Kidney (tissue), 13 donors: ENCODE measurements at regions not wholly inside any gene's neighbourhood (a gene's known extent, or its start where the extent isn't known, plus 50 kb on each side); places are given as distances from the start of the nearest gene placed in this dataset.

Experiments
- DNase-seq, 5 donors: peaks; one replicate each; pipeline ENCODE4 v3.0.0-alpha.2; 2013 to 2020
- FAIRE-seq: peaks from 2 replicates; lab custom pipeline; 2012; peaks lifted over from hg19 to GRCh38; lab: Jason Lieb, UNC
- H3K27ac ChIP-seq, 2 donors: one replicate each; pipeline ENCODE4 v1.7.0; 2013; ENCODE audit warnings: low read depth in 2 of 2, low read length in 2 of 2, inconsistent platforms in 1 of 2
- H3K27me3 ChIP-seq: one replicate; pipeline ENCODE4 v1.7.1; 2013; ENCODE audit warnings: low read length, inconsistent platforms; ENCODE audit not compliant: control insufficient read depth, insufficient read depth
- H3K36me3 ChIP-seq, 3 donors: one replicate each; pipeline versions ENCODE4 v1.7.0 to v1.7.1; 2013; ENCODE audit warnings: low read length in 3 of 3, control low read depth in 1 of 3, inconsistent platforms in 1 of 3; ENCODE audit not compliant: insufficient read depth in 3 of 3, control insufficient read depth in 2 of 3
- H3K4me1 ChIP-seq, 3 donors: one replicate each; pipeline versions ENCODE4 v1.7.0 to v1.7.1; 2013; ENCODE audit warnings: low read length in 3 of 3, inconsistent platforms in 1 of 3, low read depth in 1 of 3; ENCODE audit not compliant: control insufficient read depth in 2 of 3, insufficient read depth in 2 of 3
- H3K4me3 ChIP-seq, 3 donors: one replicate each; pipeline versions ENCODE4 v1.7.0 to v1.8.1; 2013; ENCODE audit warnings: low read length in 3 of 3, control low read depth in 1 of 3, inconsistent platforms in 1 of 3
- H3K9ac ChIP-seq, 3 donors: one replicate each; pipeline versions ENCODE4 v1.7.0 to v1.7.1; 2013; ENCODE audit warnings: low read length in 3 of 3, control low read depth in 1 of 3, inconsistent platforms in 1 of 3
- H3K9me3 ChIP-seq, 3 donors: one replicate each; pipeline versions ENCODE4 v1.7.0 to v1.7.1; 2013; ENCODE audit warnings: low read length in 3 of 3, control low read depth in 1 of 3, inconsistent platforms in 1 of 3; ENCODE audit not compliant: control insufficient read depth in 2 of 3, insufficient read depth in 1 of 3
- intact Hi-C: fragments of 100-400 bp; cut with DNase I; formaldehyde crosslinking; loops from one replicate; pipeline ENCODE4 v1.11.1; 2022
- TF ChIP-seq, protein P1 (sequence below): IDR thresholded peaks from 3 replicates; pipeline ENCODE4 v1.5.1; 2012; ENCODE audit warnings: mild to moderate bottlenecking, moderate library complexity, borderline replicate concordance; ENCODE audit not compliant: insufficient read depth; ENCODE audit errors: extremely low read depth
- donor health status: control.
- donor health status: control.
- donor health status: control.
- donor health status: control.
- donor health status: control.
- donor health status: DM: yes; HTN: yes; CAD: no.
- donor health status: Normal renal cell carcinoma (clear cell type).

DNA sequence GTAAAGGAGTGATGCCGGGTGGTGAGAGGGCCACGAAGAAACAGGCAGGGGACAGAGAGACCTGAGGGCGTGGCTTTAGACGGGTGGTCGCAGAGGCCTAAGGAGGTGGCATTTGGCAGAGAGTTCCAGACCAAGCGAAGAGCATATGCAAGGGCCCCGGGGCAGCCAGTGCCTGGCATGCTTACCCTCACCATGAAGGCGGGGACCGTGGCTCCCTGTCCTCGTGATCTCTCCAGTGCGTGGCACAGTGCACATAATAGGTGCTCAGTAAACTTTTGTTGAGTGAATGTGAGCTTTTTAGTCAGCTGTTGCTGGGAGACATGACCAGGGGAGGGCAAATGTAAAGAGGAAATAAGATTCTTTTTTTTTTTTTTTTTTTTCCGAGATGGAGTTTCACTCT lies 245.6 kb upstream of the GSE1 start:
- Histone ChIP-seq H3K9me3 (no peaks in the 10 kb centered on the region), H3K4me3 (no peak overlapping the region), H3K36me3 (no peaks in the 10 kb centered on the region), H3K27me3 (no peaks in the 10 kb centered on the region), H3K9ac (no peak overlapping the region), H3K4me1 (peaks cover 0 to 10% (median 0%) of the 10 kb centered on the region in 3 donors), H3K27ac (no peak overlapping the region)
- FAIRE-seq, result no peak
- DNase-seq, result no peak
- intact Hi-C loops, result no loop called here
- TF ChIP-seq, protein P1, sequence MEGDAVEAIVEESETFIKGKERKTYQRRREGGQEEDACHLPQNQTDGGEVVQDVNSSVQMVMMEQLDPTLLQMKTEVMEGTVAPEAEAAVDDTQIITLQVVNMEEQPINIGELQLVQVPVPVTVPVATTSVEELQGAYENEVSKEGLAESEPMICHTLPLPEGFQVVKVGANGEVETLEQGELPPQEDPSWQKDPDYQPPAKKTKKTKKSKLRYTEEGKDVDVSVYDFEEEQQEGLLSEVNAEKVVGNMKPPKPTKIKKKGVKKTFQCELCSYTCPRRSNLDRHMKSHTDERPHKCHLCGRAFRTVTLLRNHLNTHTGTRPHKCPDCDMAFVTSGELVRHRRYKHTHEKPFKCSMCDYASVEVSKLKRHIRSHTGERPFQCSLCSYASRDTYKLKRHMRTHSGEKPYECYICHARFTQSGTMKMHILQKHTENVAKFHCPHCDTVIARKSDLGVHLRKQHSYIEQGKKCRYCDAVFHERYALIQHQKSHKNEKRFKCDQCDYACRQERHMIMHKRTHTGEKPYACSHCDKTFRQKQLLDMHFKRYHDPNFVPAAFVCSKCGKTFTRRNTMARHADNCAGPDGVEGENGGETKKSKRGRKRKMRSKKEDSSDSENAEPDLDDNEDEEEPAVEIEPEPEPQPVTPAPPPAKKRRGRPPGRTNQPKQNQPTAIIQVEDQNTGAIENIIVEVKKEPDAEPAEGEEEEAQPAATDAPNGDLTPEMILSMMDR, result no peak

DNA sequence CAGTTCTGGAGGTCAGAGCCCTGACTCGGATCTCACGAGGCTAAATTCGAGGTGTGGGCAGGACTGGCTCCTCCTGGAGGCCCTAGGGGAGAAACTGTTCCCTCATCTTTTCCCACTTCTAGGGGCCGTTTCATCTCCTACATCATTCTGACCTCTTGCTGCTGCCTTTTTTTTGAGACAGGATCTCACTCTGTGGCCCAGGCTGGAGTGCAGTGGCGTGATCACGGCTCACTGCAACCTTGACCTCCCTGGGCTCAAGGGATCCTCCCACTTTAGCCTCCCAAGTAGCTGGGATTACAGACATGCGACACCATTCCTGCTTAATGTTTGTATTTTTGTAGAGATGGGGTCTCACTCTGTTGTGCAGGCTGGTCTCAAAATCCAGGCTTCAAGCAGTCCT lies 244.1 kb upstream of the GSE1 start:
- Histone ChIP-seq H3K4me1 (peaks cover 0 to 15% (median 0%) of the 10 kb centered on the region in 3 donors), H3K27ac (no peak overlapping the region)

DNA sequence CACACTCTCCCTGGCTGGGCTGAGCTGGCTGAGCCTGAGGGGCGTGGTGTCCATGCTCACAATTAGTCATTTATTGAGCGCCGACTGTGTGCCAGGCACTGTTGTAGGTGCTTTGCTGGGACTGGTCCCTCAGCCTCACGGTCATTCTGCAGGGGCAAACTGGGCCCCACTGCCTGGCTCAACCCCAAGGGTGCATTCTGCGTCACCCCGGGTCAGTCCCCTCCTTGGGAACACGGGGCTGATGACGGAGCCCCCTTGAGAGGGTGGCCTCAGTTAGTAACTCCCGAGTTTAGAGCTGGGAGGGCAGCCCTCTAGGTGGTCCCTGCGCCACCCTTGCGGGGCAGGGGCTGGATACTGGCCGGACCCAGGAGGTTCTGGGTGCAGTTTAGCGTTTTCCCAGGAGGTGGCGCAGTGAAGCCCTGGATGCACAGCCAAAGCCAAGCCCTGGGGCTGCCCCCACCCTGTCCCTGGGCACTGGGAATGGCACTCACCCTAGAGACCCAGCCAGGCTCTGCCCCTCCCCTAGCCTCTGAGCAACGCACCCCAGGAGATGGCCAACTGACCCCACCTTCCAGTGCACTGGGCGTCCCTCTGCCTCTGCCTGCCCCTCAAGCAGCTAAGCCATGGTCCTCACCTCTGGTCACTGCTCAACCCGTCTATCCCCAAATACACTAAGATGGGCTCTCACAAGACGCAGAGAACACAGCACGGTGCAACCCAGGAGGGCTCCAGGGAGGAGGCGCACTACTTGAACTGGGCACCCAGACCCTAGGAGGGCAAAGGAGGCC lies 243.2 kb upstream of the GSE1 start:
- no peak for FAIRE-seq
- no peak overlapping the region for H3K27ac ChIP-seq

More for the DNA sequence above, 244.1 kb upstream of the GSE1 start:
- TF ChIP-seq, protein P1, result no peak
- Histone ChIP-seq H3K9me3 (no peaks in the 10 kb centered on the region), H3K36me3 (no peaks in the 10 kb centered on the region), H3K27me3 (no peaks in the 10 kb centered on the region), H3K9ac (no peak overlapping the region), H3K4me3 (no peak overlapping the region)
- DNase-seq (no peak), FAIRE-seq (no peak)
- intact Hi-C loops, result no loop called here

More for the DNA sequence above, 243.2 kb upstream of the GSE1 start:
- H3K9me3 ChIP-seq, result no peaks in the 10 kb centered on the region
- peaks cover 0 to 17% (median 0%) of the 10 kb centered on the region in 3 donors for H3K4me1 ChIP-seq
- peak in 3 of 5 donors; percentile 40 to 77 (median 59) for DNase-seq
- no peak overlapping the region for H3K9ac ChIP-seq
- TF ChIP-seq, protein P1, result peak; percentile 51
- intact Hi-C loops, result no loop called here
- no peak overlapping the region for H3K4me3 ChIP-seq
- no peaks in the 10 kb centered on the region for H3K27me3 ChIP-seq
- H3K36me3 ChIP-seq, result no peaks in the 10 kb centered on the region
